Breast epithelium (tissue), 3 donors: ENCODE measurements at regions not wholly inside any gene's neighbourhood (a gene's known extent, or its start where the extent isn't known, plus 50 kb on each side); places are given as distances from the start of the nearest gene placed in this dataset.

ENCODE experiments used
- CTCF ChIP-seq, 3 donors: fragments of 450-650 bp; IDR thresholded peaks; one replicate each; pipeline ENCODE4 v1.5.1; 2016 to 2017; ENCODE audit warnings: antibody characterized with exemption in 3 of 3, mild to moderate bottlenecking in 3 of 3, moderate library complexity in 3 of 3
- POLR2A ChIP-seq: fragments of 450-650 bp; IDR thresholded peaks from one replicate; pipeline ENCODE4 v1.6.1; 2016; ENCODE audit warnings: antibody characterized with exemption, mild to moderate bottlenecking, moderate library complexity

GRCh38 chr9:88813638-88814209 is 177.5 kb upstream of the S1PR3 start:
- TF ChIP-seq CTCF (IDR thresholded peaks at IDR 0.05) (no peak), POLR2A (no peak)
